Neural crest cell (in vitro differentiated cells): ENCODE measurements at regions not wholly inside any gene's neighbourhood (a gene's known extent, or its start where the extent isn't known, plus 50 kb on each side); places are given as distances from the start of the nearest gene placed in this dataset.
"Not testable (repeated sequence)": the region's sequence is repeated elsewhere in the genome, so short reads cannot be mapped to it uniquely, and the experiment has no call there.

ENCODE experiments used
- DNase-seq: peaks from one replicate; pipeline ENCODE4 v3.0.0; 2021; ENCODE audit warnings: low read depth, mixed read lengths, low spot score
- H3K27ac Mint-ChIP-seq: one replicate; pipeline ENCODE4 v1.8.0; 2021; ENCODE audit warnings: mild to moderate bottlenecking, mixed read lengths; ENCODE audit not compliant: unreplicated experiment
- H3K27me3 Mint-ChIP-seq: 2 replicates; pipeline ENCODE4 v1.8.0; 2021; ENCODE audit warnings: low read depth, mild to moderate bottlenecking, mixed read lengths
- H3K36me3 Mint-ChIP-seq: 2 replicates; pipeline ENCODE4 v1.8.0; 2021; ENCODE audit warnings: low read depth, mild to moderate bottlenecking, mixed read lengths
- H3K4me1 Mint-ChIP-seq: 2 replicates; pipeline ENCODE4 v1.8.0; 2021; ENCODE audit warnings: mixed read lengths
- H3K4me3 Mint-ChIP-seq: one replicate; pipeline ENCODE4 v1.8.0; 2021; ENCODE audit warnings: mild to moderate bottlenecking, mixed read lengths
- H3K9me3 Mint-ChIP-seq: 2 replicates; pipeline ENCODE4 v1.8.0; 2021; ENCODE audit warnings: mixed read lengths
- TF ChIP-seq, protein P1 (sequence below): fragments of 200-600 bp; sonication (generic); conservative IDR thresholded peaks from 2 replicates; pipeline ENCODE4 v1.5.0; 2021; ENCODE audit warnings: antibody characterized with exemption, mild to moderate bottlenecking

DNA sequence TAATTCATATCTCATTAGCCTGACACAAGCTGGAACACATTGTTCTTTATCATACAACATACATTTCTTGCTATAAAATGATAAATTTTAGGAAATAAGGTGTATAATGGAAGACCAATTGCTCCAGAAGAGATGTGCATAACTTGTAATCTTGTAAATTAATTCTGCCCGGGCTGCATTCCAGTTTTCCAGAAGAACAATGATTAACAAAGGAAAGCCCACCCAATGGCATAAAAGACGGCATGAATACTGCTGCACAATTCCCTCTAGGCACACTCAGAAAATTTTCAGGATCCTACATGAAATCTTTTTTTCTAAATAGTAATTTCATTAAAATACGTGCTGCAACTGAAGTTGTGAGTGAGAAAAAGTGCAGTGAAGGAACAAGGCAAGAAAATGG lies 137.4 kb upstream of the KRR1 start:
- H3K4me1 Mint-ChIP-seq = peaks cover 61% of the 10 kb centered on the region
- H3K36me3 Mint-ChIP-seq = no peaks in the 10 kb centered on the region
- no peak overlapping the region for H3K27ac Mint-ChIP-seq
- H3K27me3 Mint-ChIP-seq = no peaks in the 10 kb centered on the region
- H3K4me3 Mint-ChIP-seq = no peak overlapping the region
- no peak for DNase-seq
- H3K9me3 Mint-ChIP-seq = peaks cover 11% of the 10 kb centered on the region
- TF ChIP-seq, protein P1, sequence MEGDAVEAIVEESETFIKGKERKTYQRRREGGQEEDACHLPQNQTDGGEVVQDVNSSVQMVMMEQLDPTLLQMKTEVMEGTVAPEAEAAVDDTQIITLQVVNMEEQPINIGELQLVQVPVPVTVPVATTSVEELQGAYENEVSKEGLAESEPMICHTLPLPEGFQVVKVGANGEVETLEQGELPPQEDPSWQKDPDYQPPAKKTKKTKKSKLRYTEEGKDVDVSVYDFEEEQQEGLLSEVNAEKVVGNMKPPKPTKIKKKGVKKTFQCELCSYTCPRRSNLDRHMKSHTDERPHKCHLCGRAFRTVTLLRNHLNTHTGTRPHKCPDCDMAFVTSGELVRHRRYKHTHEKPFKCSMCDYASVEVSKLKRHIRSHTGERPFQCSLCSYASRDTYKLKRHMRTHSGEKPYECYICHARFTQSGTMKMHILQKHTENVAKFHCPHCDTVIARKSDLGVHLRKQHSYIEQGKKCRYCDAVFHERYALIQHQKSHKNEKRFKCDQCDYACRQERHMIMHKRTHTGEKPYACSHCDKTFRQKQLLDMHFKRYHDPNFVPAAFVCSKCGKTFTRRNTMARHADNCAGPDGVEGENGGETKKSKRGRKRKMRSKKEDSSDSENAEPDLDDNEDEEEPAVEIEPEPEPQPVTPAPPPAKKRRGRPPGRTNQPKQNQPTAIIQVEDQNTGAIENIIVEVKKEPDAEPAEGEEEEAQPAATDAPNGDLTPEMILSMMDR = no peak

DNA sequence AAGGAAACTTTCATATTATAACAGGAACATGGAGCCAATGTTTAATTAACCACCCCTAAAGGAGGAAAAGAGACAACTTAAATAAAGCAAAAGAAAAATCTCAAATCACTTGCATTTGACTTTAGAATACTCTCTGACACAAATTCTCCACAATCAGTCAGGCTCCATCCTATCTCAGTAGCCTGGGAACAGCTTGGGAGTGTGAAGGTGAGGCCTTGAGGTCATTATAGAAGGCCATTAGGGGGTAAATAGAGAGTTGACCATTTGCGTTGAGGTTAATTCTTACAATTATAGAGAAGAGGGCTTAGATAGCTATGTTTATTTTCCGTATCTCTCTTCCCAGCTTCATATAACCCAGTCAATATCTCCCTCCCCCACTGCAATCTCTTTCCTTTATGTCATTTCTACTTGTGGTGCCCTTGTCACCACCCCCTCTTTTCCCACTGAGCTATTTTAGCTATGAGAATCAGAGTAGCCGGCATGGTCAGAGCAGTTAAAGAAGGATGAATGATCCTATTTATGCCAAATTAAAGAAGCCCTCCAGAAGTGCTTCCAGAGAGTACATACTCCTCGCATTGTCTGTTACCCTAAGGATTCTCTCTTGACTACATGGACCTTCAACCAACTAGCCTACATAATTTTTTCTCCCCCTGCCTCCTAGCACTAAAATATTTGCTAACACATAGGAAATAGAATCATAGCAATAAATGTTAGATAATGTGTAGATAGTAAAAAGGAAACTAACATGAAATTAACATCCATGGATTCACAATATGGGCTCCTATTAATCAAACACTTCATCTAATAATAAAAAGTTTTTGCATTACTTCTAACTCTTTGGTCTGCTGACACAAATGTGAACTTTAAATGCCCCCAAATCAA lies 135.2 kb upstream of the KRR1 start:
- H3K27ac Mint-ChIP-seq = peak overlapping the region; percentile 8
- TF ChIP-seq, protein P1 = no peak
- no peaks in the 10 kb centered on the region for H3K36me3 Mint-ChIP-seq
- H3K9me3 Mint-ChIP-seq = peaks cover 8% of the 10 kb centered on the region
- H3K4me3 Mint-ChIP-seq = peak overlapping the region; percentile 52
- H3K27me3 Mint-ChIP-seq = no peaks in the 10 kb centered on the region
- H3K4me1 Mint-ChIP-seq = peaks cover 55% of the 10 kb centered on the region
- DNase-seq = no peak

GRCh38 chr12:75644472-75645072 lies 133.2 kb upstream of the KRR1 start:
- H3K9me3 Mint-ChIP-seq = peaks cover 4% of the 10 kb centered on the region
- no peak overlapping the region for H3K27ac Mint-ChIP-seq
- no peak overlapping the region for H3K4me3 Mint-ChIP-seq
- TF ChIP-seq, protein P1 = no peak
- no peaks in the 10 kb centered on the region for H3K36me3 Mint-ChIP-seq
- peaks cover 55% of the 10 kb centered on the region for H3K4me1 Mint-ChIP-seq
- H3K27me3 Mint-ChIP-seq = no peaks in the 10 kb centered on the region
- DNase-seq = no peak

GRCh38 chr12:75643119-75643518 lies 131.7 kb upstream of the KRR1 start:
- not testable (repeated sequence) for H3K9me3 Mint-ChIP-seq, H3K27ac Mint-ChIP-seq
- H3K4me1 Mint-ChIP-seq = peaks cover 49% of the 10 kb centered on the region

GRCh38 chr12:75642226-75642625 lies 130.8 kb upstream of the KRR1 start:
- DNase-seq = no peak
- TF ChIP-seq, protein P1 = no peak
- Mint-ChIP-seq H3K27me3 (no peaks in the 10 kb centered on the region), H3K27ac (no peak overlapping the region), H3K9me3 (peaks cover 4% of the 10 kb centered on the region), H3K4me1 (peaks cover 44% of the 10 kb centered on the region), H3K4me3 (no peak overlapping the region), H3K36me3 (no peaks in the 10 kb centered on the region)

More at GRCh38 chr12:75643119-75643518, 131.7 kb upstream of the KRR1 start:
- DNase-seq, H3K27me3 Mint-ChIP-seq, H3K4me3 Mint-ChIP-seq, H3K36me3 Mint-ChIP-seq: not testable (repeated sequence)
